SK-N-SH (cell line): ENCODE measurements at regions not wholly inside any gene's neighbourhood (a gene's known extent, or its start where the extent isn't known, plus 50 kb on each side); places are given as distances from the start of the nearest gene placed in this dataset.

Experiments used
- CTCF ChIA-PET: fragments of 300-600, 350-600 bp; formaldehyde crosslinking; extraction: SDS; loops from one replicate; lab custom pipeline; 2021; lab: Yijun Ruan, JAX
- POLR2A ChIA-PET: fragments of 350-600 bp; sonication (Branson Sonifier 250); formaldehyde crosslinking; extraction: SDS; loops from one replicate; lab custom pipeline; 2020; ENCODE audit warnings: antibody characterized with exemption, inconsistent platforms; lab: Yijun Ruan, JAX
- DNase-seq: peaks from one replicate; pipeline ENCODE4 v3.0.0; 2012
- H2AFZ ChIP-seq: fragments of 200-600 bp; sonication (generic); 2 replicates; pipeline ENCODE4 v1.8.1; 2016; ENCODE audit warnings: antibody characterized with exemption, mild to moderate bottlenecking, low read depth
- H3F3A ChIP-seq: fragments of 200-600 bp; sonication (generic); replicated peaks from 2 replicates; pipeline ENCODE3; 2016; ENCODE audit warnings: antibody characterized with exemption, mild to moderate bottlenecking; ENCODE audit not compliant: insufficient read depth
- H3K27ac ChIP-seq, 2 experiments: fragments of 200-500 bp in 1 of 2; fragments of 200-600 bp in 1 of 2; sonication (Bioruptor generic) in 1 of 2; sonication (generic), shearing (Covaris generic) in 1 of 2; 2 replicates each; pipeline versions ENCODE4 v1.5.1 to v1.6.1; 2014 to 2016; ENCODE audit warnings: low read depth in 2 of 2, inconsistent platforms in 1 of 2, low read length in 1 of 2, mild to moderate bottlenecking in 1 of 2, mixed read lengths in 1 of 2
- H3K27me3 ChIP-seq: fragments of 200-600 bp; sonication (generic), shearing (Covaris generic); 2 replicates; pipeline ENCODE4 v1.6.1; 2016; ENCODE audit warnings: mixed run types; ENCODE audit not compliant: insufficient read depth
- H3K36me3 ChIP-seq, 2 experiments: fragments of 200-500 bp in 1 of 2; fragments of 200-600 bp in 1 of 2; sonication (Bioruptor generic) in 1 of 2; sonication (generic) in 1 of 2; replicated peaks in 1 of 2; 2 replicates each; pipeline versions ENCODE3 to v1.5.1; 2014 to 2016; ENCODE audit warnings: low read length in 1 of 2, mild to moderate bottlenecking in 1 of 2; ENCODE audit not compliant: insufficient read depth in 2 of 2, control insufficient read depth in 1 of 2
- H3K4me1 ChIP-seq, 2 experiments: fragments of 200-500 bp in 1 of 2; fragments of 200-600 bp in 1 of 2; sonication (Bioruptor generic) in 1 of 2; sonication (generic), shearing (Covaris generic) in 1 of 2; 2 replicates each; pipeline versions ENCODE4 v1.5.1 to v1.6.1; 2014 to 2016; ENCODE audit warnings: low read depth in 1 of 2, low read length in 1 of 2, mixed run types in 1 of 2; ENCODE audit not compliant: insufficient read depth in 2 of 2, control insufficient read depth in 1 of 2
- H3K4me2 ChIP-seq: fragments of 200-600 bp; sonication (generic), shearing (Covaris generic); 2 replicates; pipeline ENCODE4 v1.6.1; 2017; ENCODE audit warnings: mixed run types
- H3K4me3 ChIP-seq, 2 experiments: fragments of 200-500 bp in 1 of 2; fragments of 200-600 bp in 1 of 2; sonication (Bioruptor generic) in 1 of 2; sonication (generic), shearing (Covaris generic) in 1 of 2; 2 replicates each; pipeline versions ENCODE4 v1.5.1 to v1.8.1; 2014 to 2016; ENCODE audit warnings: low read depth in 2 of 2, inconsistent platforms in 1 of 2, low read length in 1 of 2, mild to moderate bottlenecking in 1 of 2, mixed read lengths in 1 of 2, moderate library complexity in 1 of 2
- H3K79me2 ChIP-seq: fragments of 200-600 bp; sonication (generic); 2 replicates; pipeline ENCODE4 v1.8.1; 2017; ENCODE audit warnings: mild to moderate bottlenecking; ENCODE audit not compliant: insufficient read depth
- H3K9ac ChIP-seq: fragments of 200-600 bp; sonication (generic); 2 replicates; pipeline ENCODE4 v1.6.1; 2017; ENCODE audit warnings: mixed run types
- H3K9me2 ChIP-seq: fragments of 200-600 bp; sonication (generic); 2 replicates; pipeline ENCODE4 v1.6.1; 2017; ENCODE audit warnings: mixed run types
- H3K9me3 ChIP-seq: fragments of 200-600 bp; sonication (generic); 2 replicates; pipeline ENCODE4 v1.6.1; 2017; ENCODE audit warnings: mixed run types, mild to moderate bottlenecking, moderate library complexity
- H4K20me1 ChIP-seq: fragments of 200-600 bp; sonication (generic); 2 replicates; pipeline ENCODE4 v1.6.1; 2017; ENCODE audit warnings: mild to moderate bottlenecking, mixed run types; ENCODE audit not compliant: insufficient read depth
- ELF1 ChIP-seq: IDR thresholded peaks from 2 replicates; pipeline ENCODE4 v1.4.0; 2012
- EP300 ChIP-seq, 2 experiments: IDR thresholded peaks; 2 replicates each; pipeline versions ENCODE4 v1.4.0 to v1.6.1; 2012; ENCODE audit warnings: borderline replicate concordance in 1 of 2, low read depth in 1 of 2, low read length in 1 of 2
- GATA2 ChIP-seq: sonication (generic); formaldehyde crosslinking; IDR thresholded peaks from 2 replicates; pipeline ENCODE4 v1.5.0; 2020; ENCODE audit warnings: mild to moderate bottlenecking, missing genetic modification reagents
- JUND ChIP-seq: IDR thresholded peaks from 2 replicates; pipeline ENCODE4 v1.4.0; 2012
- MEF2A ChIP-seq: IDR thresholded peaks from 2 replicates; pipeline ENCODE4 v1.4.0; 2012; ENCODE audit warnings: low read depth, borderline replicate concordance
- NRF1 ChIP-seq: IDR thresholded peaks from 2 replicates; pipeline ENCODE4 v1.6.1; 2012; ENCODE audit warnings: low read depth, mild to moderate bottlenecking, low read length
- RAD21 ChIP-seq: IDR thresholded peaks from 2 replicates; pipeline ENCODE4 v1.6.1; 2012; ENCODE audit warnings: mild to moderate bottlenecking, low read length
- RCOR1 ChIP-seq: fragments of 150-350 bp; IDR thresholded peaks from 2 replicates; pipeline ENCODE4 v1.6.1; 2017; ENCODE audit warnings: antibody characterized with exemption, low read length
- RXRA ChIP-seq: IDR thresholded peaks from 2 replicates; pipeline ENCODE4 v1.4.0; 2012; ENCODE audit warnings: low read depth, mild to moderate bottlenecking, borderline replicate concordance
- SMC3 ChIP-seq: IDR thresholded peaks from 2 replicates; pipeline ENCODE4 v1.6.1; 2012; ENCODE audit warnings: low read depth, low read length, improper control_type of control experiment
- TAF1 ChIP-seq: IDR thresholded peaks from 2 replicates; pipeline ENCODE4 v1.6.1; 2012; ENCODE audit warnings: low read depth, mild to moderate bottlenecking, low read length, moderate library complexity, borderline replicate concordance
- WGBS: methylation state at CpG from one replicate; pipeline ENCODE4 v1.1.6; 2017; ENCODE audit warnings: low lambda C conversion rate; 5-methylcytosine and 5-hydroxymethylcytosine counted together
- TF ChIP-seq, protein P1 (sequence below): IDR thresholded peaks from 2 replicates; pipeline ENCODE4 v1.4.0; 2012; ENCODE audit warnings: low read depth, borderline replicate concordance
- TF ChIP-seq, protein P2 (sequence below): IDR thresholded peaks from 2 replicates; pipeline ENCODE4 v1.4.0; 2012; ENCODE audit warnings: low read depth
- TF ChIP-seq, protein P3 (sequence below): IDR thresholded peaks from 2 replicates; pipeline ENCODE4; 2012
- TF ChIP-seq, protein P4 (sequence below): fragments of 150-350 bp; IDR thresholded peaks from 2 replicates; pipeline ENCODE4 v1.6.1; 2016; ENCODE audit warnings: mild to moderate bottlenecking, low read depth, low read length
- TF ChIP-seq, protein P5 (sequence below): IDR thresholded peaks from 2 replicates; pipeline ENCODE4 v1.6.1; 2012; ENCODE audit warnings: mild to moderate bottlenecking, low read depth, low read length, moderate library complexity
- TF ChIP-seq, protein P6 (sequence below): IDR thresholded peaks from 2 replicates; pipeline ENCODE4 v1.4.0; 2012; ENCODE audit warnings: low read depth, borderline replicate concordance

DNA sequence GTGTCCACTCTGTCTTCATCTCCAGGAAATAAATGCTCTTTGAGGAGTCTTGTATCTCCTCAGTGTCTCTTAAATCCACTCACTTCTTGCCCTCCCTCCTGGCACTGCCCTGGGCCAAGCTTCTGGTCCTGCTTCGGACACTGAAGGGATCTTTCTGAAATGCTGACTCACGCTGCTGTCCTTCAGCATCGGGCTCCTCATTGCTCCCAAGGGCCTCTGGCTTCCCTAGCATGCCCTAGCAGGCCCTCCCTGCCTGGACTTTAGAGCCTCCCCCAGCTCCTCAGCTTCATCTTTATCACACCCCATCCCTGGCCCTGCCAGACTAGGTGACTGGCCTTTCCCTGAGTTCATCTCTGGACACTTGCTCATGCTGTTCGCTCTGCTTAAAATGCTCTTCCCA, 96.6 kb downstream of the FOXD2 start:
- H3K9ac ChIP-seq = no peak overlapping the region
- H3K4me3 ChIP-seq = no peak overlapping the region
- H3K27me3 ChIP-seq = peaks cover 11% of the 10 kb centered on the region; the same call in 1 of the 2 replicates
- H3F3A ChIP-seq = no peaks in the 10 kb centered on the region
- POLR2A ChIA-PET = no interaction called here
- no peak overlapping the region for H3K27ac ChIP-seq
- H3K4me2 ChIP-seq = no peak overlapping the region
- 80% methylated on average over 2 of the region's 4 CpGs for WGBS
- H3K4me1 ChIP-seq = peaks cover 5 to 14% of the 10 kb centered on the region in 2 experiments; a peak in 2 of 4 replicates
- no peak for TF ChIP-seq JUND
- no peak for TF ChIP-seq NRF1
- TF ChIP-seq TAF1 = no peak
- TF ChIP-seq MEF2A = no peak
- no peak for TF ChIP-seq RAD21
- TF ChIP-seq, protein P1, sequence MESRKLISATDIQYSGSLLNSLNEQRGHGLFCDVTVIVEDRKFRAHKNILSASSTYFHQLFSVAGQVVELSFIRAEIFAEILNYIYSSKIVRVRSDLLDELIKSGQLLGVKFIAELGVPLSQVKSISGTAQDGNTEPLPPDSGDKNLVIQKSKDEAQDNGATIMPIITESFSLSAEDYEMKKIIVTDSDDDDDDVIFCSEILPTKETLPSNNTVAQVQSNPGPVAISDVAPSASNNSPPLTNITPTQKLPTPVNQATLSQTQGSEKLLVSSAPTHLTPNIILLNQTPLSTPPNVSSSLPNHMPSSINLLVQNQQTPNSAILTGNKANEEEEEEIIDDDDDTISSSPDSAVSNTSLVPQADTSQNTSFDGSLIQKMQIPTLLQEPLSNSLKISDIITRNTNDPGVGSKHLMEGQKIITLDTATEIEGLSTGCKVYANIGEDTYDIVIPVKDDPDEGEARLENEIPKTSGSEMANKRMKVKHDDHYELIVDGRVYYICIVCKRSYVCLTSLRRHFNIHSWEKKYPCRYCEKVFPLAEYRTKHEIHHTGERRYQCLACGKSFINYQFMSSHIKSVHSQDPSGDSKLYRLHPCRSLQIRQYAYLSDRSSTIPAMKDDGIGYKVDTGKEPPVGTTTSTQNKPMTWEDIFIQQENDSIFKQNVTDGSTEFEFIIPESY = no peak
- TF ChIP-seq, protein P2, sequence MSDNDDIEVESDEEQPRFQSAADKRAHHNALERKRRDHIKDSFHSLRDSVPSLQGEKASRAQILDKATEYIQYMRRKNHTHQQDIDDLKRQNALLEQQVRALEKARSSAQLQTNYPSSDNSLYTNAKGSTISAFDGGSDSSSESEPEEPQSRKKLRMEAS = no peak
- no peak for TF ChIP-seq ELF1
- no peak for TF ChIP-seq GATA2 (CRISPR knock-in tag)
- TF ChIP-seq, protein P3, sequence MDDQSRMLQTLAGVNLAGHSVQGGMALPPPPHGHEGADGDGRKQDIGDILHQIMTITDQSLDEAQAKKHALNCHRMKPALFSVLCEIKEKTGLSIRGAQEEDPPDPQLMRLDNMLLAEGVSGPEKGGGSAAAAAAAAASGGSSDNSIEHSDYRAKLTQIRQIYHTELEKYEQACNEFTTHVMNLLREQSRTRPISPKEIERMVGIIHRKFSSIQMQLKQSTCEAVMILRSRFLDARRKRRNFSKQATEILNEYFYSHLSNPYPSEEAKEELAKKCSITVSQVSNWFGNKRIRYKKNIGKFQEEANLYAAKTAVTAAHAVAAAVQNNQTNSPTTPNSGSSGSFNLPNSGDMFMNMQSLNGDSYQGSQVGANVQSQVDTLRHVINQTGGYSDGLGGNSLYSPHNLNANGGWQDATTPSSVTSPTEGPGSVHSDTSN = no peak
- TF ChIP-seq SMC3 = no peak
- no peak for TF ChIP-seq RCOR1
- TF ChIP-seq, all 33 proteins: peak for 0
- H3K79me2 ChIP-seq = no peaks in the 10 kb centered on the region
- H3K9me3 ChIP-seq = peaks cover 4% of the 10 kb centered on the region; the same call in 1 of the 2 replicates
- H3K36me3 ChIP-seq = no peaks in the 10 kb centered on the region
- H3K9me2 ChIP-seq = no peaks in the 10 kb centered on the region
- DNase-seq = no peak
- CTCF ChIA-PET = interaction anchor here (0.7 to 5.0 kb wide), 6 partner anchors 93 to 192 kb away, joined by 3 to 24 read pairs (median 3); partner anchors contain the start of gene FOXD2
- H4K20me1 ChIP-seq = no peaks in the 10 kb centered on the region
- no peak overlapping the region for H2AFZ ChIP-seq

DNA sequence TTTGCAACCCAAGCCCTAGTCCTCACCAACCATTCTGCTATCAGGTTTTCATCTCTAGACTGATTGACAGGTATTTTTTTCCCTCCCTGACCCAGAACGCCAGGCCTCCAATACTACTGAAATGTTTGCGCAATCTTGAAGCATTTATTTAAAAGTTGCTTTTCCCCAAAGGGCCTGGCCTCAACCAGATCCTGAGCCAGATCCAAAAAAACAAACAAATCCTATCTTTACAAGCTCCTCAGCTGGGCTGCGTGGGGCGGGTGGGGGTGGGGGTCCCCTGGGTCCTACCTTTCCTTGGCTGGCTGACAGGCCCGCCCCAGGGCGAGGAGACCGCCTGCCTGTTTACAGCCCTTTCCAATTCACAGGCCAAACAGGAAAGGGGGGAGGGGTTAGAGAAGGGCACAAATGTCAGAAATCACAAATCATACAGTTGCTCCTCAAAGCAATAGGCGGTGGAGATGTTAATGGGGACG, 98.8 kb downstream of the FOXD2 start:
- Histone ChIP-seq H3K79me2 (no peaks in the 10 kb centered on the region), H4K20me1 (no peaks in the 10 kb centered on the region), H3K9me2 (no peaks in the 10 kb centered on the region), H3K27me3 (peaks cover 11% of the 10 kb centered on the region; the same call in 1 of the 2 replicates), H3K9me3 (no peaks in the 10 kb centered on the region), H3K36me3 (no peaks in the 10 kb centered on the region), H2AFZ (no peak overlapping the region), H3K4me1 (peaks cover 5 to 14% of the 10 kb centered on the region in 2 experiments; a peak in 2 of 4 replicates), H3F3A (no peaks in the 10 kb centered on the region), H3K4me3 (no peak overlapping the region), H3K4me2 (no peak overlapping the region), H3K27ac (no peak overlapping the region), H3K9ac (no peak overlapping the region)
- CTCF ChIA-PET = interaction anchor here (1.0 to 2.3 kb wide), 2 partner anchors 12 to 104 kb away, joined by 4 to 6 read pairs; no protein-coding TSS in a partner anchor
- POLR2A ChIA-PET = no interaction called here
- DNase-seq = no peak
- WGBS = 63% methylated on average over 6 of the region's 9 CpGs
- TF ChIP-seq, protein P4, sequence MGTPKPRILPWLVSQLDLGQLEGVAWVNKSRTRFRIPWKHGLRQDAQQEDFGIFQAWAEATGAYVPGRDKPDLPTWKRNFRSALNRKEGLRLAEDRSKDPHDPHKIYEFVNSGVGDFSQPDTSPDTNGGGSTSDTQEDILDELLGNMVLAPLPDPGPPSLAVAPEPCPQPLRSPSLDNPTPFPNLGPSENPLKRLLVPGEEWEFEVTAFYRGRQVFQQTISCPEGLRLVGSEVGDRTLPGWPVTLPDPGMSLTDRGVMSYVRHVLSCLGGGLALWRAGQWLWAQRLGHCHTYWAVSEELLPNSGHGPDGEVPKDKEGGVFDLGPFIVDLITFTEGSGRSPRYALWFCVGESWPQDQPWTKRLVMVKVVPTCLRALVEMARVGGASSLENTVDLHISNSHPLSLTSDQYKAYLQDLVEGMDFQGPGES = no peak
- no peak for TF ChIP-seq EP300 (IDR thresholded peaks at IDR 0.05; ENCODE audit: borderline replicate concordance in 1 of 2, low read depth in 1 of 2, low read length in 1 of 2)
- TF ChIP-seq, protein P3 = no peak
- no peak for TF ChIP-seq JUND
- TF ChIP-seq, protein P5, sequence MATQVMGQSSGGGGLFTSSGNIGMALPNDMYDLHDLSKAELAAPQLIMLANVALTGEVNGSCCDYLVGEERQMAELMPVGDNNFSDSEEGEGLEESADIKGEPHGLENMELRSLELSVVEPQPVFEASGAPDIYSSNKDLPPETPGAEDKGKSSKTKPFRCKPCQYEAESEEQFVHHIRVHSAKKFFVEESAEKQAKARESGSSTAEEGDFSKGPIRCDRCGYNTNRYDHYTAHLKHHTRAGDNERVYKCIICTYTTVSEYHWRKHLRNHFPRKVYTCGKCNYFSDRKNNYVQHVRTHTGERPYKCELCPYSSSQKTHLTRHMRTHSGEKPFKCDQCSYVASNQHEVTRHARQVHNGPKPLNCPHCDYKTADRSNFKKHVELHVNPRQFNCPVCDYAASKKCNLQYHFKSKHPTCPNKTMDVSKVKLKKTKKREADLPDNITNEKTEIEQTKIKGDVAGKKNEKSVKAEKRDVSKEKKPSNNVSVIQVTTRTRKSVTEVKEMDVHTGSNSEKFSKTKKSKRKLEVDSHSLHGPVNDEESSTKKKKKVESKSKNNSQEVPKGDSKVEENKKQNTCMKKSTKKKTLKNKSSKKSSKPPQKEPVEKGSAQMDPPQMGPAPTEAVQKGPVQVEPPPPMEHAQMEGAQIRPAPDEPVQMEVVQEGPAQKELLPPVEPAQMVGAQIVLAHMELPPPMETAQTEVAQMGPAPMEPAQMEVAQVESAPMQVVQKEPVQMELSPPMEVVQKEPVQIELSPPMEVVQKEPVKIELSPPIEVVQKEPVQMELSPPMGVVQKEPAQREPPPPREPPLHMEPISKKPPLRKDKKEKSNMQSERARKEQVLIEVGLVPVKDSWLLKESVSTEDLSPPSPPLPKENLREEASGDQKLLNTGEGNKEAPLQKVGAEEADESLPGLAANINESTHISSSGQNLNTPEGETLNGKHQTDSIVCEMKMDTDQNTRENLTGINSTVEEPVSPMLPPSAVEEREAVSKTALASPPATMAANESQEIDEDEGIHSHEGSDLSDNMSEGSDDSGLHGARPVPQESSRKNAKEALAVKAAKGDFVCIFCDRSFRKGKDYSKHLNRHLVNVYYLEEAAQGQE = no peak
- TF ChIP-seq, protein P6, sequence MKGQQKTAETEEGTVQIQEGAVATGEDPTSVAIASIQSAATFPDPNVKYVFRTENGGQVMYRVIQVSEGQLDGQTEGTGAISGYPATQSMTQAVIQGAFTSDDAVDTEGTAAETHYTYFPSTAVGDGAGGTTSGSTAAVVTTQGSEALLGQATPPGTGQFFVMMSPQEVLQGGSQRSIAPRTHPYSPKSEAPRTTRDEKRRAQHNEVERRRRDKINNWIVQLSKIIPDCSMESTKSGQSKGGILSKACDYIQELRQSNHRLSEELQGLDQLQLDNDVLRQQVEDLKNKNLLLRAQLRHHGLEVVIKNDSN = no peak
- TF ChIP-seq RXRA = no peak
- TF ChIP-seq TAF1 = no peak
